ENCODE measurements at regions not wholly inside any gene's neighbourhood (a gene's known extent, or its start where the extent isn't known, plus 50 kb on each side); places are given as distances from the start of the nearest gene placed in this dataset.

DNA sequence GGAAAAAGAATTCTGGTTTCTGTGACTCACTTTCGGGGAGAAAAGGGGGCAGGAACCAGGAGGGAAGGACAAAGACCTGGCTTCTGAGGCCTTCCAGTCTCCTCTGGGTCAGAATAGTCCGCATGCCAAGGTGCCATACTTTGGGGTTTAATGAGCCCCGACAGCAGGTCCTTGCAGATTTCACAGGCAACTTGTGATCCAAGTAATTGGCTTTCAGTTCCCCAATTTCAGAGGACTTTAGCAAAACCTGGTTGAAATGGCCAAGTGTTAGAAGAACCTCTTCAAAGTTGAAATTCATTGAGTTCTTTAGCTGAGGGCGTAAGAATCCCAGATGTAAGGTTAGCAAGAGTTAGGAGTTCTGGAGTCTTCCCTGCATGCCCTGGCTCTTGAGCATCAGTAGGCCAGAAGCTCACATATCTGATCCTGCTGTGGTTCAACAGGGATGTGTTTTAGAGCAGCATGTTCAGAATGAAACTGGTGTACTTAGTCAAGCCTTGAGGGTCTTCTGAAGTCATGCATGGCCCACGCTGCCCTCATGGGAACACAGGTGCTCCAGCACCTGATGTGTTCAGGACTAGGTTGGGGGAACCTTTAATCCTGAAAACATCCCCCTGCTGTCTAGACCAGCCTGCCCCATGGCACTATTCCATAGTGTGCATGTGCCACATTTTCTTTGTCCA is 143.0 kb downstream of the NUP35 start:
- TF ChIP-seq, protein P1, sequence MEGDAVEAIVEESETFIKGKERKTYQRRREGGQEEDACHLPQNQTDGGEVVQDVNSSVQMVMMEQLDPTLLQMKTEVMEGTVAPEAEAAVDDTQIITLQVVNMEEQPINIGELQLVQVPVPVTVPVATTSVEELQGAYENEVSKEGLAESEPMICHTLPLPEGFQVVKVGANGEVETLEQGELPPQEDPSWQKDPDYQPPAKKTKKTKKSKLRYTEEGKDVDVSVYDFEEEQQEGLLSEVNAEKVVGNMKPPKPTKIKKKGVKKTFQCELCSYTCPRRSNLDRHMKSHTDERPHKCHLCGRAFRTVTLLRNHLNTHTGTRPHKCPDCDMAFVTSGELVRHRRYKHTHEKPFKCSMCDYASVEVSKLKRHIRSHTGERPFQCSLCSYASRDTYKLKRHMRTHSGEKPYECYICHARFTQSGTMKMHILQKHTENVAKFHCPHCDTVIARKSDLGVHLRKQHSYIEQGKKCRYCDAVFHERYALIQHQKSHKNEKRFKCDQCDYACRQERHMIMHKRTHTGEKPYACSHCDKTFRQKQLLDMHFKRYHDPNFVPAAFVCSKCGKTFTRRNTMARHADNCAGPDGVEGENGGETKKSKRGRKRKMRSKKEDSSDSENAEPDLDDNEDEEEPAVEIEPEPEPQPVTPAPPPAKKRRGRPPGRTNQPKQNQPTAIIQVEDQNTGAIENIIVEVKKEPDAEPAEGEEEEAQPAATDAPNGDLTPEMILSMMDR (conservative IDR thresholded peaks at IDR 0.05 in 1 of 2, IDR thresholded peaks at IDR 0.05 in 1 of 2; ENCODE audit: extremely low read depth in 1 of 2, insufficient read depth in 1 of 2, low read depth in 1 of 2, low read length in 2 of 2), result no peak
- TF ChIP-seq EZH2 (IDR thresholded peaks at IDR 0.05; ENCODE audit: borderline replicate concordance, low read length), result no peak

All from mammary epithelial cell (primary cell).